LNCaP clone FGC (cell line): ENCODE measurements at regions not wholly inside any gene's neighbourhood (a gene's known extent, or its start where the extent isn't known, plus 50 kb on each side); places are given as distances from the start of the nearest gene placed in this dataset.

ENCODE experiments used
- DNase-seq: peaks from one replicate; pipeline ENCODE4 v3.0.0-alpha.2; 2011; ENCODE audit warnings: low read depth
- H3K4me3 ChIP-seq: 2 replicates; pipeline ENCODE4 v1.5.1; 2011; ENCODE audit warnings: mild to moderate bottlenecking, low read depth, low read length, control low read depth
- TF ChIP-seq, protein P1 (sequence below): IDR thresholded peaks from 2 replicates; pipeline ENCODE4 v1.5.1; 2012; ENCODE audit warnings: mild to moderate bottlenecking; ENCODE audit not compliant: control insufficient read depth, insufficient read depth; ENCODE audit errors: extremely low read depth

GRCh38 chr12:88733008-88733407 is 152.7 kb upstream of the KITLG start:
- no peak overlapping the region for H3K4me3 ChIP-seq
- TF ChIP-seq, protein P1, sequence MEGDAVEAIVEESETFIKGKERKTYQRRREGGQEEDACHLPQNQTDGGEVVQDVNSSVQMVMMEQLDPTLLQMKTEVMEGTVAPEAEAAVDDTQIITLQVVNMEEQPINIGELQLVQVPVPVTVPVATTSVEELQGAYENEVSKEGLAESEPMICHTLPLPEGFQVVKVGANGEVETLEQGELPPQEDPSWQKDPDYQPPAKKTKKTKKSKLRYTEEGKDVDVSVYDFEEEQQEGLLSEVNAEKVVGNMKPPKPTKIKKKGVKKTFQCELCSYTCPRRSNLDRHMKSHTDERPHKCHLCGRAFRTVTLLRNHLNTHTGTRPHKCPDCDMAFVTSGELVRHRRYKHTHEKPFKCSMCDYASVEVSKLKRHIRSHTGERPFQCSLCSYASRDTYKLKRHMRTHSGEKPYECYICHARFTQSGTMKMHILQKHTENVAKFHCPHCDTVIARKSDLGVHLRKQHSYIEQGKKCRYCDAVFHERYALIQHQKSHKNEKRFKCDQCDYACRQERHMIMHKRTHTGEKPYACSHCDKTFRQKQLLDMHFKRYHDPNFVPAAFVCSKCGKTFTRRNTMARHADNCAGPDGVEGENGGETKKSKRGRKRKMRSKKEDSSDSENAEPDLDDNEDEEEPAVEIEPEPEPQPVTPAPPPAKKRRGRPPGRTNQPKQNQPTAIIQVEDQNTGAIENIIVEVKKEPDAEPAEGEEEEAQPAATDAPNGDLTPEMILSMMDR, result no peak
- no peak for DNase-seq

GRCh38 chr12:88729196-88729595 is 148.9 kb upstream of the KITLG start:
- H3K4me3 ChIP-seq, result no peak overlapping the region
- no peak for DNase-seq
- TF ChIP-seq, protein P1, result no peak

- DNase-seq, result no peak
- no peak overlapping the region for H3K4me3 ChIP-seq
- TF ChIP-seq, protein P1, result no peak
Measured at GRCh38 chr12:88726806-88727720, 146.8 kb upstream of the KITLG start.

- TF ChIP-seq, protein P1, result no peak
- no peak overlapping the region for H3K4me3 ChIP-seq
- no peak for DNase-seq
Measured at GRCh38 chr12:88725592-88726143, 145.4 kb upstream of the KITLG start.

DNA sequence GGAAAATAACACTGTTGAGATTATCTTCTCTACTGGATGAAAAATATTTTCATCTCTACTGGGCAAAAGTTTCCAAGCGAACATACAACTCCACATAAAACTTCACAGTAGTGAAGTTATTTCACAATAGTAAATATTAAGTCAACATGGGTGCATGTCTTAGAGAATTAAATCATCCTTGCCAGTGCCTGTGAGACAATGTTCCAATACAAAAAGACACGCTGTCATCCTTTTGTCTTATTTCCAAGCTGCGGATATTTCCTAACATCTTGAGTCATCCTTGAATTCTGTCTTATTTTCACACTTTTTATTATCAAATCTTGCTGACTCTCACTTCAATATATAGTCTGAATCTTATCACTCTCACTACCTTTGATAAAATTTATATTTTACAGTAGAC is 142.9 kb upstream of the KITLG start:
- TF ChIP-seq, protein P1, result no peak
- no peak overlapping the region for H3K4me3 ChIP-seq
- no peak for DNase-seq

GRCh38 chr12:88720785-88721650 is 140.7 kb upstream of the KITLG start:
- DNase-seq, result no peak
- H3K4me3 ChIP-seq, result no peak overlapping the region
- TF ChIP-seq, protein P1, result no peak
